SK-N-SH (cell line): ENCODE measurements at regions not wholly inside any gene's neighbourhood (a gene's known extent, or its start where the extent isn't known, plus 50 kb on each side); places are given as distances from the start of the nearest gene placed in this dataset.

Experiments used
- CTCF ChIA-PET: fragments of 300-600, 350-600 bp; formaldehyde crosslinking; extraction: SDS; loops from one replicate; lab custom pipeline; 2021; lab: Yijun Ruan, JAX
- POLR2A ChIA-PET: fragments of 350-600 bp; sonication (Branson Sonifier 250); formaldehyde crosslinking; extraction: SDS; loops from one replicate; lab custom pipeline; 2020; ENCODE audit warnings: antibody characterized with exemption, inconsistent platforms; lab: Yijun Ruan, JAX
- DNase-seq: peaks from one replicate; pipeline ENCODE4 v3.0.0; 2012
- H2AFZ ChIP-seq: fragments of 200-600 bp; sonication (generic); 2 replicates; pipeline ENCODE4 v1.8.1; 2016; ENCODE audit warnings: antibody characterized with exemption, mild to moderate bottlenecking, low read depth
- H3F3A ChIP-seq: fragments of 200-600 bp; sonication (generic); replicated peaks from 2 replicates; pipeline ENCODE3; 2016; ENCODE audit warnings: antibody characterized with exemption, mild to moderate bottlenecking; ENCODE audit not compliant: insufficient read depth
- H3K27ac ChIP-seq, 2 experiments: fragments of 200-500 bp in 1 of 2; fragments of 200-600 bp in 1 of 2; sonication (Bioruptor generic) in 1 of 2; sonication (generic), shearing (Covaris generic) in 1 of 2; 2 replicates each; pipeline versions ENCODE4 v1.5.1 to v1.6.1; 2014 to 2016; ENCODE audit warnings: low read depth in 2 of 2, inconsistent platforms in 1 of 2, low read length in 1 of 2, mild to moderate bottlenecking in 1 of 2, mixed read lengths in 1 of 2
- H3K27me3 ChIP-seq: fragments of 200-600 bp; sonication (generic), shearing (Covaris generic); 2 replicates; pipeline ENCODE4 v1.6.1; 2016; ENCODE audit warnings: mixed run types; ENCODE audit not compliant: insufficient read depth
- H3K36me3 ChIP-seq, 2 experiments: fragments of 200-500 bp in 1 of 2; fragments of 200-600 bp in 1 of 2; sonication (Bioruptor generic) in 1 of 2; sonication (generic) in 1 of 2; replicated peaks in 1 of 2; 2 replicates each; pipeline versions ENCODE3 to v1.5.1; 2014 to 2016; ENCODE audit warnings: low read length in 1 of 2, mild to moderate bottlenecking in 1 of 2; ENCODE audit not compliant: insufficient read depth in 2 of 2, control insufficient read depth in 1 of 2
- H3K4me1 ChIP-seq, 2 experiments: fragments of 200-500 bp in 1 of 2; fragments of 200-600 bp in 1 of 2; sonication (Bioruptor generic) in 1 of 2; sonication (generic), shearing (Covaris generic) in 1 of 2; 2 replicates each; pipeline versions ENCODE4 v1.5.1 to v1.6.1; 2014 to 2016; ENCODE audit warnings: low read depth in 1 of 2, low read length in 1 of 2, mixed run types in 1 of 2; ENCODE audit not compliant: insufficient read depth in 2 of 2, control insufficient read depth in 1 of 2
- H3K4me2 ChIP-seq: fragments of 200-600 bp; sonication (generic), shearing (Covaris generic); 2 replicates; pipeline ENCODE4 v1.6.1; 2017; ENCODE audit warnings: mixed run types
- H3K4me3 ChIP-seq, 2 experiments: fragments of 200-500 bp in 1 of 2; fragments of 200-600 bp in 1 of 2; sonication (Bioruptor generic) in 1 of 2; sonication (generic), shearing (Covaris generic) in 1 of 2; 2 replicates each; pipeline versions ENCODE4 v1.5.1 to v1.8.1; 2014 to 2016; ENCODE audit warnings: low read depth in 2 of 2, inconsistent platforms in 1 of 2, low read length in 1 of 2, mild to moderate bottlenecking in 1 of 2, mixed read lengths in 1 of 2, moderate library complexity in 1 of 2
- H3K79me2 ChIP-seq: fragments of 200-600 bp; sonication (generic); 2 replicates; pipeline ENCODE4 v1.8.1; 2017; ENCODE audit warnings: mild to moderate bottlenecking; ENCODE audit not compliant: insufficient read depth
- H3K9ac ChIP-seq: fragments of 200-600 bp; sonication (generic); 2 replicates; pipeline ENCODE4 v1.6.1; 2017; ENCODE audit warnings: mixed run types
- H3K9me2 ChIP-seq: fragments of 200-600 bp; sonication (generic); 2 replicates; pipeline ENCODE4 v1.6.1; 2017; ENCODE audit warnings: mixed run types
- H3K9me3 ChIP-seq: fragments of 200-600 bp; sonication (generic); 2 replicates; pipeline ENCODE4 v1.6.1; 2017; ENCODE audit warnings: mixed run types, mild to moderate bottlenecking, moderate library complexity
- H4K20me1 ChIP-seq: fragments of 200-600 bp; sonication (generic); 2 replicates; pipeline ENCODE4 v1.6.1; 2017; ENCODE audit warnings: mild to moderate bottlenecking, mixed run types; ENCODE audit not compliant: insufficient read depth
- CHD2 ChIP-seq: fragments of 150-350 bp; IDR thresholded peaks from 2 replicates; pipeline ENCODE4 v1.6.1; 2018; ENCODE audit warnings: low read length; ENCODE audit not compliant: partially characterized antibody
- ELF1 ChIP-seq: IDR thresholded peaks from 2 replicates; pipeline ENCODE4 v1.4.0; 2012
- FOSL2 ChIP-seq: IDR thresholded peaks from 2 replicates; pipeline ENCODE4 v1.4.0; 2012; ENCODE audit warnings: low read depth, mild to moderate bottlenecking, moderate library complexity, borderline replicate concordance
- FOXJ3 ChIP-seq: sonication (generic); formaldehyde crosslinking; IDR thresholded peaks from 2 replicates; pipeline ENCODE4 v1.5.1; 2020; ENCODE audit warnings: mild to moderate bottlenecking, missing genetic modification reagents
- FOXM1 ChIP-seq: IDR thresholded peaks from 2 replicates; pipeline ENCODE4 v1.4.0; 2012; ENCODE audit warnings: low read depth, mild to moderate bottlenecking
- GABPA ChIP-seq: IDR thresholded peaks from 2 replicates; pipeline ENCODE4 v1.4.0; 2012; ENCODE audit warnings: low read depth, mild to moderate bottlenecking
- GATA2 ChIP-seq: sonication (generic); formaldehyde crosslinking; IDR thresholded peaks from 2 replicates; pipeline ENCODE4 v1.5.0; 2020; ENCODE audit warnings: mild to moderate bottlenecking, missing genetic modification reagents
- JUND ChIP-seq: IDR thresholded peaks from 2 replicates; pipeline ENCODE4 v1.4.0; 2012
- MEF2A ChIP-seq: IDR thresholded peaks from 2 replicates; pipeline ENCODE4 v1.4.0; 2012; ENCODE audit warnings: low read depth, borderline replicate concordance
- MXI1 ChIP-seq: IDR thresholded peaks from 2 replicates; pipeline ENCODE4 v1.6.1; 2012; ENCODE audit warnings: mild to moderate bottlenecking, low read depth, low read length, improper control_type of control experiment
- NFIC ChIP-seq: IDR thresholded peaks from 2 replicates; pipeline ENCODE4 v1.4.0; 2012; ENCODE audit warnings: borderline replicate concordance
- POLR2AphosphoS5 ChIP-seq: IDR thresholded peaks from 2 replicates; pipeline ENCODE4 v1.6.1; 2012; ENCODE audit warnings: low read depth, low read length
- RCOR1 ChIP-seq: fragments of 150-350 bp; IDR thresholded peaks from 2 replicates; pipeline ENCODE4 v1.6.1; 2017; ENCODE audit warnings: antibody characterized with exemption, low read length
- RFX5 ChIP-seq: IDR thresholded peaks from 2 replicates; pipeline ENCODE4 v1.6.1; 2012; ENCODE audit warnings: mild to moderate bottlenecking, improper control_type of control experiment, low read length
- RXRA ChIP-seq: IDR thresholded peaks from 2 replicates; pipeline ENCODE4 v1.4.0; 2012; ENCODE audit warnings: low read depth, mild to moderate bottlenecking, borderline replicate concordance
- SIN3A ChIP-seq: IDR thresholded peaks from 2 replicates; pipeline ENCODE4 v1.6.1; 2012; ENCODE audit warnings: low read depth, mild to moderate bottlenecking, low read length, moderate library complexity, borderline replicate concordance
- TAF1 ChIP-seq: IDR thresholded peaks from 2 replicates; pipeline ENCODE4 v1.6.1; 2012; ENCODE audit warnings: low read depth, mild to moderate bottlenecking, low read length, moderate library complexity, borderline replicate concordance
- TEAD4 ChIP-seq: IDR thresholded peaks from 2 replicates; pipeline ENCODE4 v1.4.0; 2012; ENCODE audit warnings: mild to moderate bottlenecking, borderline replicate concordance; ENCODE audit not compliant: insufficient read depth
- WGBS: methylation state at CpG from one replicate; pipeline ENCODE4 v1.1.6; 2017; ENCODE audit warnings: low lambda C conversion rate; 5-methylcytosine and 5-hydroxymethylcytosine counted together
- TF ChIP-seq, protein P1 (sequence below): fragments of 200-600 bp; sonication (generic); IDR thresholded peaks from 2 replicates; pipeline ENCODE4 v1.6.1; 2017; ENCODE audit warnings: antibody characterized with exemption, mild to moderate bottlenecking, moderate library complexity
- TF ChIP-seq, protein P2 (sequence below): IDR thresholded peaks from 2 replicates; pipeline ENCODE4 v1.4.0; 2012; ENCODE audit warnings: low read depth

DNA sequence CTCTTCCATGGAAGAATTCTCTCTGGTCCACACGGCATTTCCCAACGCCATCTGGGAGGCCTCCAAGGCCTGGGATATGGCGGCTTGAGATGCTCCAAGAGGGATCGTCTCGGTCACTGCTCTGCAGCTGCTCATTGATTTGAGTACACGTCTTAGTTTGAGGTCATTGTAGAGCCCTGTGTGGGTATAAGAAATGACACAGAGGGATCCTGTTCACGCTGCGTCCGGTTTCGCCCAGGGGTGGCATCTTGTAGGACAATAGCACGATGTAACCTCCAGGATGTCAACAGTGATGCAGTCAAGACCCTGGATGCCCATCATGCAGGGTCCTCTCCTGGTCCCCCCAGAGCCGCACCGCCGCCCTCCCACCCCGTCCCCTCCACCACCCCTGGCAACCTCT is 564.6 kb downstream of the BRD1 start:
- Histone ChIP-seq H3K4me2 (no peak overlapping the region), H3K4me1 (no peaks in the 10 kb centered on the region), H3K27ac (no peak overlapping the region), H4K20me1 (no peaks in the 10 kb centered on the region), H3K9ac (no peak overlapping the region), H3F3A (no peaks in the 10 kb centered on the region), H3K4me3 (no peak overlapping the region), H3K9me2 (no peaks in the 10 kb centered on the region), H3K36me3 (no peaks in the 10 kb centered on the region), H2AFZ (no peak overlapping the region), H3K79me2 (no peaks in the 10 kb centered on the region), H3K27me3 (no peaks in the 10 kb centered on the region; the same call in 1 of the 2 replicates), H3K9me3 (no peaks in the 10 kb centered on the region)
- no peak for DNase-seq
- TF ChIP-seq TEAD4 (no peak), FOXJ3 (CRISPR knock-in tag) (no peak), RFX5 (no peak), POLR2AphosphoS5 (no peak), RXRA (no peak), GATA2 (CRISPR knock-in tag) (no peak), TAF1 (no peak), FOXM1 (no peak), GABPA (no peak), NFIC (no peak), MEF2A (no peak)
- TF ChIP-seq, protein P1, sequence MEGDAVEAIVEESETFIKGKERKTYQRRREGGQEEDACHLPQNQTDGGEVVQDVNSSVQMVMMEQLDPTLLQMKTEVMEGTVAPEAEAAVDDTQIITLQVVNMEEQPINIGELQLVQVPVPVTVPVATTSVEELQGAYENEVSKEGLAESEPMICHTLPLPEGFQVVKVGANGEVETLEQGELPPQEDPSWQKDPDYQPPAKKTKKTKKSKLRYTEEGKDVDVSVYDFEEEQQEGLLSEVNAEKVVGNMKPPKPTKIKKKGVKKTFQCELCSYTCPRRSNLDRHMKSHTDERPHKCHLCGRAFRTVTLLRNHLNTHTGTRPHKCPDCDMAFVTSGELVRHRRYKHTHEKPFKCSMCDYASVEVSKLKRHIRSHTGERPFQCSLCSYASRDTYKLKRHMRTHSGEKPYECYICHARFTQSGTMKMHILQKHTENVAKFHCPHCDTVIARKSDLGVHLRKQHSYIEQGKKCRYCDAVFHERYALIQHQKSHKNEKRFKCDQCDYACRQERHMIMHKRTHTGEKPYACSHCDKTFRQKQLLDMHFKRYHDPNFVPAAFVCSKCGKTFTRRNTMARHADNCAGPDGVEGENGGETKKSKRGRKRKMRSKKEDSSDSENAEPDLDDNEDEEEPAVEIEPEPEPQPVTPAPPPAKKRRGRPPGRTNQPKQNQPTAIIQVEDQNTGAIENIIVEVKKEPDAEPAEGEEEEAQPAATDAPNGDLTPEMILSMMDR = no peak
- CTCF ChIA-PET = no interaction called here
- 48% methylated on average over 15 of the region's 15 CpGs for WGBS
- POLR2A ChIA-PET = no interaction called here

DNA sequence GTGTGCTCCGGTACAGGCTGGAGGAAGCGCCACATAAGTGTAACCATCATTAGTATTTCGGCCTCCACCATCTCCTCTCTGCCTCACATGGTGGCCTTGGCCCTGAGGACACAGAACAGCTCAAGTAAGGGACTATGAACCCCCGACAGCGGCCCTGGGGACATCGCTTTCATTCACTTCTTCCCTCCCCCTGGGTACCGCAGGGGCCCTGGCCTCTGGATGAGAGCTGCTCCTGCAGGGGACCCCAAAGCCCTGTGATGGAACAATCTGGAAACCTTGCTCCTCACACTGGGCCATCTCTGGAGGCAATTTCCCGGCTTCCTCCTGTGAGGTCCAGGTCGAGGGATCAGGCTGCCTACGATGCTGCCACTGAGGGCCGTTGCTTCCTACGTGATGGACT is 565.5 kb downstream of the BRD1 start:
- no peak for TF ChIP-seq GATA2 (CRISPR knock-in tag)
- TF ChIP-seq FOSL2 = no peak
- TF ChIP-seq, protein P1 = no peak
- TF ChIP-seq JUND = no peak
- no peak for TF ChIP-seq MEF2A
- TF ChIP-seq TEAD4 = no peak
- TF ChIP-seq SIN3A = no peak
- TF ChIP-seq FOXJ3 (CRISPR knock-in tag) = no peak
- no peak for TF ChIP-seq ELF1
- TF ChIP-seq RFX5 = no peak
- TF ChIP-seq, protein P2, sequence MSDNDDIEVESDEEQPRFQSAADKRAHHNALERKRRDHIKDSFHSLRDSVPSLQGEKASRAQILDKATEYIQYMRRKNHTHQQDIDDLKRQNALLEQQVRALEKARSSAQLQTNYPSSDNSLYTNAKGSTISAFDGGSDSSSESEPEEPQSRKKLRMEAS = no peak
- no peak for TF ChIP-seq NFIC
- TF ChIP-seq RCOR1 = no peak
- no peak for TF ChIP-seq CHD2
- no peak for TF ChIP-seq MXI1
- TF ChIP-seq, all 33 proteins: peak for 0
- Histone ChIP-seq H3K36me3 (no peaks in the 10 kb centered on the region), H3K9me3 (no peaks in the 10 kb centered on the region), H3K79me2 (no peaks in the 10 kb centered on the region), H3K4me3 (no peak overlapping the region), H2AFZ (no peak overlapping the region), H3K4me1 (no peaks in the 10 kb centered on the region), H3K27me3 (no peaks in the 10 kb centered on the region; the same call in 1 of the 2 replicates), H3K9ac (no peak overlapping the region), H3K27ac (no peak overlapping the region), H3K4me2 (no peak overlapping the region), H3F3A (no peaks in the 10 kb centered on the region), H3K9me2 (no peaks in the 10 kb centered on the region), H4K20me1 (no peaks in the 10 kb centered on the region)
- DNase-seq = no peak
- ChIA-PET POLR2A (no interaction called here), CTCF (no interaction called here)
- WGBS = 41% methylated on average over 11 of the region's 12 CpGs
